ENCODE measurements at regions not wholly inside any gene's neighbourhood (a gene's known extent, or its start where the extent isn't known, plus 50 kb on each side); places are given as distances from the start of the nearest gene placed in this dataset.

DNA sequence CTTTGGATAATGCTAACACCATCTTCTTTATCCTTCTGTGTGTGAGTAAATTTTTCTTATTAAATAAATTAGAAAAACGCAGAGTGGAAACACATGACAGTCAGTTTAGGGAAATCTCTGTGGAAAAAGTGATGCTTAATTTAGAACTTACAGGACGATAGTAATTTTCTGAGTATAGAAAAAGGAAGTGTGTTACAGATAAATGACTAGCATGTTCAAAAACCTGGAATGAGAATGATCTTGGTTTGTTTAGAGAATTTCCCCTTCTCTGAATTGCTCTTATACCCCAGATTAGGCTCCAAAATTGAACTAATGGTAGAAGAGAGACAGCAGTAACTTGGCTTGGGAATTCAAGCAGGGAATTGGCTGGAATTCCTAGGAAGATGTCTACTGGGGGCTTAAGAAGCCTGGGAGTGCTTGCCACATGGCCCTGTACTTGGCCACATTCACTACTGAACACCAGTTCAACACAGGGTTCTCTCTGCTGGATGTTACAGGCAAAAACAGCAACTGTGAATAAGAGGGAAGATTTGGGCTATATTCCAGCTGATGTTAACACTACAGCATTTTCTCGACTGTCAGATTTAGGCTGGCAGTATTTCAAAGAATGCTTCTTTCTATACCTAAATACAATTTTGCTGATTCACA lies 1004.2 kb downstream of the TTLL7 start:
- TF ChIP-seq, protein P1, sequence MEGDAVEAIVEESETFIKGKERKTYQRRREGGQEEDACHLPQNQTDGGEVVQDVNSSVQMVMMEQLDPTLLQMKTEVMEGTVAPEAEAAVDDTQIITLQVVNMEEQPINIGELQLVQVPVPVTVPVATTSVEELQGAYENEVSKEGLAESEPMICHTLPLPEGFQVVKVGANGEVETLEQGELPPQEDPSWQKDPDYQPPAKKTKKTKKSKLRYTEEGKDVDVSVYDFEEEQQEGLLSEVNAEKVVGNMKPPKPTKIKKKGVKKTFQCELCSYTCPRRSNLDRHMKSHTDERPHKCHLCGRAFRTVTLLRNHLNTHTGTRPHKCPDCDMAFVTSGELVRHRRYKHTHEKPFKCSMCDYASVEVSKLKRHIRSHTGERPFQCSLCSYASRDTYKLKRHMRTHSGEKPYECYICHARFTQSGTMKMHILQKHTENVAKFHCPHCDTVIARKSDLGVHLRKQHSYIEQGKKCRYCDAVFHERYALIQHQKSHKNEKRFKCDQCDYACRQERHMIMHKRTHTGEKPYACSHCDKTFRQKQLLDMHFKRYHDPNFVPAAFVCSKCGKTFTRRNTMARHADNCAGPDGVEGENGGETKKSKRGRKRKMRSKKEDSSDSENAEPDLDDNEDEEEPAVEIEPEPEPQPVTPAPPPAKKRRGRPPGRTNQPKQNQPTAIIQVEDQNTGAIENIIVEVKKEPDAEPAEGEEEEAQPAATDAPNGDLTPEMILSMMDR (IDR thresholded peaks at IDR 0.05) = no peak
- Mint-ChIP-seq H3K9me3 (ENCODE audit: unreplicated experiment) (peaks cover 6% of the 10 kb centered on the region), H3K36me3 (ENCODE audit: unreplicated experiment) (no peaks in the 10 kb centered on the region), H3K4me1 (ENCODE audit: unreplicated experiment) (peaks cover 2% of the 10 kb centered on the region), H3K27me3 (ENCODE audit: unreplicated experiment) (no peaks in the 10 kb centered on the region), H3K4me3 (ENCODE audit: unreplicated experiment) (no peak overlapping the region), H3K27ac (ENCODE audit: unreplicated experiment) (no peak overlapping the region)
- no peak for DNase-seq (ENCODE audit: extremely low spot score, unreplicated experiment)

- Mint-ChIP-seq H3K9me3 (ENCODE audit: unreplicated experiment) (peaks cover 6% of the 10 kb centered on the region), H3K27ac (ENCODE audit: unreplicated experiment) (no peak overlapping the region), H3K4me1 (ENCODE audit: unreplicated experiment) (peaks cover 2% of the 10 kb centered on the region), H3K27me3 (ENCODE audit: unreplicated experiment) (peaks cover 3% of the 10 kb centered on the region), H3K36me3 (ENCODE audit: unreplicated experiment) (no peaks in the 10 kb centered on the region), H3K4me3 (ENCODE audit: unreplicated experiment) (no peak overlapping the region)
- DNase-seq (ENCODE audit: extremely low spot score, unreplicated experiment) = no peak
- TF ChIP-seq, protein P1 (IDR thresholded peaks at IDR 0.05) = no peak
These were observed 1007.4 kb downstream of the TTLL7 start for GRCh38 chr1:82991569-82991968.

DNA sequence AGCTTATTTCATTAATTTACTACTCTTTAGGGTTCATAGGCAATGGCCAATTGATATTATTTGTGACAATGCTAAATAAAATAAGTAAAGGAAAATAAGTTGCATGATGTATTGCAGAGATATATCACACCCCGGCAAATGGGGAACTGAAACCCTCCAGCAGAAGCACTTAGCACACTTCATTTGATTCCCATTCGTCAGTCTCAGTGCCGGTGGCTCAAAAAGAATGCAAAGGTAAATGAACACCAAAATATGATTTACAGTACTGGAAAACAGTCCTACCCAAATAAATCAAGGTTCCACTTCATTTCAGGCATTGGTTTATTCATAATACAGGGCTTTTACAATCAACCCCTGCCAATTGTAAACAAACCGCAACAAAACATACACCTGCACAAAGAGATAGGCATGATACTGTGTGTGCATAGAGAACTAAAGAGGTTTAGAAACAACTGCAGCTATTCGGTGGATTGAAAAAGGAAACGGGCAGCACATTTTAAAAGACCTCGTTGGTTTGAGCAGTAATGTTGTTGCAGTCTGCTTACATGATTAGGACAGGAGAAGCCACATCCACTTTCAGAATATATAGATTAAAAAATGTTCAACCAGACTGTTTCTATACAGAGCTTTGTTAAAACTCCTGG lies 1019.2 kb downstream of the TTLL7 start:
- Mint-ChIP-seq H3K4me1 (ENCODE audit: unreplicated experiment) (peaks cover 20% of the 10 kb centered on the region), H3K27ac (ENCODE audit: unreplicated experiment) (no peak overlapping the region), H3K9me3 (ENCODE audit: unreplicated experiment) (no peaks in the 10 kb centered on the region), H3K4me3 (ENCODE audit: unreplicated experiment) (no peak overlapping the region), H3K27me3 (ENCODE audit: unreplicated experiment) (peaks cover 3% of the 10 kb centered on the region), H3K36me3 (ENCODE audit: unreplicated experiment) (no peaks in the 10 kb centered on the region)
- TF ChIP-seq, protein P1 (IDR thresholded peaks at IDR 0.05) = no peak
- no peak for DNase-seq (ENCODE audit: extremely low spot score, unreplicated experiment)

- H3K9me3 Mint-ChIP-seq (ENCODE audit: unreplicated experiment) = no peaks in the 10 kb centered on the region
- peaks cover 20% of the 10 kb centered on the region for H3K4me1 Mint-ChIP-seq (ENCODE audit: unreplicated experiment)
- no peaks in the 10 kb centered on the region for H3K36me3 Mint-ChIP-seq (ENCODE audit: unreplicated experiment)
- TF ChIP-seq, protein P1 (IDR thresholded peaks at IDR 0.05) = no peak
- H3K27me3 Mint-ChIP-seq (ENCODE audit: unreplicated experiment) = peaks cover 3% of the 10 kb centered on the region
- no peak overlapping the region for H3K27ac Mint-ChIP-seq (ENCODE audit: unreplicated experiment)
- no peak overlapping the region for H3K4me3 Mint-ChIP-seq (ENCODE audit: unreplicated experiment)
- no peak for DNase-seq (ENCODE audit: extremely low spot score, unreplicated experiment)
These were observed 1020.2 kb downstream of the TTLL7 start for GRCh38 chr1:82978461-82979324.

Data from osteocyte (in vitro differentiated cells).